Epidermal melanocyte (primary cell): ENCODE measurements at regions not wholly inside any gene's neighbourhood (a gene's known extent, or its start where the extent isn't known, plus 50 kb on each side); places are given as distances from the start of the nearest gene placed in this dataset.
"Not testable (repeated sequence)": the region's sequence is repeated elsewhere in the genome, so short reads cannot be mapped to it uniquely, and the experiment has no call there.

Source experiments
- DNase-seq: peaks from one replicate; pipeline ENCODE4 v3.0.0; 2011; ENCODE audit warnings: low spot score; ENCODE audit not compliant: insufficient read length

DNA sequence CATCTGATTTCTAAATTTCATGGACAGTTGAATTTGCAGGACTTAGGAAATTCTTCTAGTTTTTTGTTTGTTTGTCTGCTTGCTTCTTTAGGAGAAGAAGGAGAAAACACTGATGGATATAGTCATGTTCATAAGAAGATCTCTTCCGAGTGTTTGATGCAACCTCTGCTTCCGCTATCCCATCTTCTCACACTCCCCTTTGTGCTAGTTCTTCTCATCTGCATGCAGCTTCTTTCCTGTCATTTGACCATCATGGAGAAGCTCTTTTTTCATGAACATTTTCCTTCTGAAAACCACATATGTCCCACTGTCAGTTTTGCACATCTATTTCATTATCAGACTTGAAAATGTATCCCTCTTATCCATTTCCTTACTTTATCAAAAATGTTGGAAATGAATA is 346.9 kb upstream of the PRKCQ start:
- no peak for DNase-seq

DNA sequence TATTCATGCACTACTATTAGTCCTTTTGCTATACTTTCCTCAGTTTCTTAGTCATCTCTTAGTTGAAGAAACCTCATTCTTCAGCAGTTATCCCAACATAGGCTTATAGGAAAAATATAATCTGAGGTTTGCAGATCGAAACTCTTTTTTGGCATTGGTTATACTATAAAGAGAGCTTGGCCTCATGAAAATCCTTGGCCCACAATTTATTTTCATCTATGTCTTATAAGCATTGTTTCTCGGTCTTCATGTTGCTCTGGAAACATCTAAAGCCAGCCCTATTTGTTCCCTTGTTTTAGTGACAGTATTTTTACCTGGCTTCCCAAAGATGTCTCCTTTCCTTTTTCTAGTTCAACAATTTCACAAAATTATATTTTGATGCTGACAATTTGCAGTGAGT is 345.1 kb upstream of the PRKCQ start:
- no peak for DNase-seq

DNA sequence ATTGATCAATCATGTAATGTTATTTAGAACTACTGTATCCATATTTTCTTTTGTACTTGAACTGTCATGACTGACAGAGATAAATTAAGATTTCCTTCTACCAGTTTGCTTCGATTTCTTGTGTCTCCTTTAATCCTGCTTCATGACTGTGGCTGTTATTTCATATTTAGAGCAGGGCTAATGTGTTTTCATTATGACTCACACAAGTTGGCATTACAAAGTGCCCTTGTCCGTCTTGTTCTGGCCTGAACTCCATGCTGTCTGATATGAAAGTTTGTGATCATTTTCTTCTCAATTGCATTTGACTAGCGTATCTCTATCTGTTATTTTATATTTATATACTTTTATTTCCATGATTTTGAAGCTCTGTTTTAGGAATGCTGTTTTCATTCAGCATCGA is 344.1 kb upstream of the PRKCQ start:
- peak; percentile 59 for DNase-seq

DNA sequence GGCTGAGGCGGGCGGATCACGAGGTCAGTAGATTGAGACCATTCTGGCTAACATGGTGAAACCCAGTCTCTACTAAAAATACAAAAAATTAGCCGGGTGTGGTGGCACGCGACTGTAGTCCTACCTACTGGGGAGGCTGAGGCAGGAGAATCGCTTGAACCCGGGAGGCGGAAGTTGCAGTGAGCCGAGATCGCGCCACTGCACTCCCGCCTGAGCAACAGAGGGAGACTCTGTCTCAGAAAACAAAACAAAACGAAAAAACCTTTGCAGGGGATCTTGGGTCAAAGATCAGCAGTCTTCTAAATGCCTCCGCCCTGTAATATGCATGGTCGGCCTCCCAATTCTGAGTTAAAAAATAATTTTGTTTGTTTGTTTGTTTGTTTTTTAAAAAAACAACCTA is 340.9 kb upstream of the PRKCQ start:
- DNase-seq: not testable (repeated sequence)

DNA sequence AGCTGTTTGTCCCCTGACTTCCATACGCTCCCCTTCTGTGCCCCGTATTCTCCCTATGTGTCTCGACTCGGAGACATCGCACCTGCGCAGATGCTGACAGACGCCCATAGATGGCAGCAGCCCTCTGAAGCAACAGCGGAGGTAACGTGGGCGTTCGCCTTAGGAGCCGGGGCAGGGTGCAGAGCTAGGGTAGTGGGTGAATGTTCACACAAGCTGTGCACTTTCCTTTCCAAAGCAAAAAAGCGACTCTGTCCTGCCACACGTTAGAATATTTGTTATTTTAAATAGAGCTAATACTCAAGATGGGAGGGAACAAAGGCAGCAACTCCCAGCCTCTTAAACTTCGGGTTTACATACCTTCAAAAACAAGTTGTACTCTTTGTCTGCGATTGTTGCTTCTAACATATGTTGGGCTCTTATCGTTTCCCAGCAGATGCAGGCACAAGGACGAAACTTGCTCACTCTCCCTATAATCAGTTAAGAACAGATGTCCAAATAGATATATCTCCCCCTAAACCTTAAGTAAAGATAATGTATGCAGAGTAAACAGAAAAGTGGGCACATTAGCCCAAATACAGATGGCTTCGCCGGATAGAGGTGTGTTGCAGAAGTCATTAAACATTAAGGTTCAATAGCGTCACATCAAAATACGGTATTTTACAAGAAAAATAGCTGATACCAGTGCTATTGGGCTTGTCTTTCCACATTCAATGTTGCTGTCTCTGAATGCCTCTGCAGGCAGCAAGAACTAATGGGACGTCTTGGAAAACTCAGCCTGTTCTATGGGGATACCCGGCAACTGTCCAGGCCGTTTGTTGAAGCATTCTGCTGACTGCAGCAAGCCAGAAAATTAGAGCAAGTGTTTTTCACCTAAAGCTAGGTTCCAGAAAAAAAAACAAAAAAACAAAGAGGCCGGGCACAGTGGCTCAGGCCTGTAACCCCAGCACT is 340.3 kb upstream of the PRKCQ start:
- no peak for DNase-seq

DNA sequence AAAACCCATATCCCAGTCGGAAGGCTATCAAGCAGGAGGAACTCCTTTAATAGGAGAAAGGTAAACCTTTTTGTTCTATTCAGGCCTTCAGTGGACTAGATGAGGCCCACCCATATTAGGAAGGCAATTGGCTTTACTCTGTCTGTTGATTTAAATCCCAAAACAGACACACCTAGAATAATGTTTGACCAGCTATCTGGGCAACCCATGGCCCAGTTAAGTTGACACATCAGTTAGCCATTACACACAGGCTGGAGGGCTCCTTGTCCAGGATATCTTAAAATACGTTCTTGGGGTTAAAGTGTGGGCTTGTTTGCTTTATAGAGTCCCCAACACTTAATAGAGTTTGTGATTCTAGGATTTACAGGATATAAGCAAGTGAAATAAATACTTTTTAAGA is 339.0 kb upstream of the PRKCQ start:
- no peak for DNase-seq

DNA sequence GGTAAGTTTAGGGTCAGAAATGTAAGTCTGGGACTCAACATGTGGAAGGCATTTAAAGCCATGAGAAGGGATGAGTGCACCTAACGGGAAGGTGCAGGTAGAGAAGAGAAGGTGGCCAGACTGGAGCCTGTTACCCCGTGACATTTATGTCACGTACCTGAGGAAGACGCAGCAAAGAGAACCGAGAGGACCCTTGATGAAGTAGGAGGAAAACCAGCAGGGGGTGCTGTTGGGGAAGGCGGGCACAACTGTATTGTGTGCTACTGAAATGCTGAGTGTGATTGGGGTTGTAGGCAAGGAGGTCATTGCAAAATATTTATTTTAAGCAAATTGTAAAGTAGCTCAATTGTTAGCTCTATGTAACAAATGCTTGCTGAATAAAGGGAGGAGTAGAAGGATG is 338.2 kb upstream of the PRKCQ start:
- DNase-seq: no peak

DNA sequence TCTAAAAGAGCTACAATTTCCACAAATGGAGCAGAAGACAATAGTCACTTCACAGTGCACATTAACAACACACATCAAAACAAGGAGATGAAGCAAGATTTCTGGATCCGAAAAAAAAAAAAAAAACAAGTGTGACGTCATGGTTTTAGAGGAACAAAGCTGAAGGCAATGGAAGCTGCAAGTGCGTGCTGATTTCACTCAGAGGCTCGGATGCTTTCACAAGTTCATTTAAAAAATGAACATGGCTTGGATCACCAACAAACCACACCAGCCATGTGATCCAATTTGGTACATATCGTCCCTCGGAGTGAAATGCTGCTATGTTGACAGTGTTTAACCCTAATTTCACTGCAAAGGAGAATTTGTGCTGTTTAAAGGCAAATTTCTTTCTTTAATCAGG is 337.0 kb upstream of the PRKCQ start:
- DNase-seq: no peak

DNA sequence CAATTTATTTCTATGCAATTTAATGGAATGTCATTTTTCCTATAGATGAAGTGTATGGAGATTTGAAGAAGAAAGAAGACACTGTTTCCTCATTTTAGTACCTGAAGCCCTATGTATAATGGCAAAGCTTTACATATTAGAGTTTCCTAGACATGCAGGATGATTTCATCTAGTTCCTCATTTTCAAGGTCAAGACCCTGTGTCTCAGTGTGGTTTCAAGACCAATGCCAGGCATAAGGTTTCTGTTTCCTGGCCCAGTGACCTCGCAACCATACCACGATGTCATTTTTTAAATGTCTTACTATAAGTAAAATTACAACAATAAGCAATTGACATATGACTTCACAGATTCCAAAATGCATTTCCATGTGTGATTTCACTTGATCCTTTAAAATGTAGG is 336.5 kb upstream of the PRKCQ start:
- no peak for DNase-seq

DNA sequence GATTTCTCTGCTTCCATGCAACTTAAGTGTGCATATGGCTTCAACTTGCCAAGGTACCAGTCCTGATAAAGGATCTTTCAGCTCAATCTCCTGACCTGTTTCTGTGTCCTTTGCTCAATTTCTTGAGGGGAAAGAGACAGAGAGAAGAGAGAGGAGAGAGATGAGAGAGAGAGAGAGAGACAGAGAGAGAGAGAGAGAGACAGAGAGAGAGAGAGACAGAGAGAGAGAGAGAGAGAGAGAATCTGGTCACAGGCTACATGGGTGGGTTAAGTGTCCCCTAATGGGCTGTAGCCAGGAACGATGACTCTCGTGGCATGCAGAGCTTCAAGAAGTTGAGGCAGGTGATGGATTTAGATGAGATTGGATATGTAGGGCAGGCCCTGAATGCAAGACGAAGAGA is 335.2 kb upstream of the PRKCQ start:
- DNase-seq: no peak

DNA sequence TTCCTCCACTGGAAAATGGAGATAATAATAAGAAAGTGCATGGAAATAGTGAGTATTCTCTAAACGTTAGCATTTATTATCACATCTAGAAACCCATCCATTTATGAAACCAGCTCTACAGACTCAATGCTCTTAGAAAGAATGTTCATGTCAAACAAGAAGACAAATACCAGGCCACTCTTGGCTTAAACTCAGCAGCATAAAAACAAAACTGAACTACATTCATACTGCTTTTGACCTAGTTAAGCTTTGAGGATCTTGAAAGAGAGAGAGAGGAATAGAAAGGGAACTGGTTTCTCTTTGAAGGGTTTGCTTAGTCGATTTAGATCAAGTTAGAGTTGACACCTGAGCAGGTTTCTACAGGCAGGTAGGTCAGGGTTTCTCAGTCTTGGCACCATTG is 332.9 kb upstream of the PRKCQ start:
- no peak for DNase-seq

DNA sequence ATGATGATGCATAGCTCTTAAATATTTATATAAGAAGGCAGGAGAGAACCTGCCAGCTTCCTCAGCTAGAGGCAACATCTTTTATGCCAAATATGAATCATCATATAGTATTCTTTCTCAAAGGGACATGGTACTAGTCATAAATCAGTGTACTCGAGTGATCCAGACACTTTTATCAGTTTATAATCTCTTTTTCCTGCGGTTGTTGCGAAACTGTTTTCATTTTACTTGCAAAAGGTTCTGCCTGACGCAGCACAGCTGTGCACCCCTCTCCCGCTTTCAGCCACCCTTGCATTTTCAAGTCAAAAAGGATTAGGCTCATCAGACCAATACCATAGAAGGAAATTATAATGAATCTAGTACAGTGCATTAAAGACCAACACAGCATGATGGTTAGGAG is 332.3 kb upstream of the PRKCQ start:
- DNase-seq: no peak

DNA sequence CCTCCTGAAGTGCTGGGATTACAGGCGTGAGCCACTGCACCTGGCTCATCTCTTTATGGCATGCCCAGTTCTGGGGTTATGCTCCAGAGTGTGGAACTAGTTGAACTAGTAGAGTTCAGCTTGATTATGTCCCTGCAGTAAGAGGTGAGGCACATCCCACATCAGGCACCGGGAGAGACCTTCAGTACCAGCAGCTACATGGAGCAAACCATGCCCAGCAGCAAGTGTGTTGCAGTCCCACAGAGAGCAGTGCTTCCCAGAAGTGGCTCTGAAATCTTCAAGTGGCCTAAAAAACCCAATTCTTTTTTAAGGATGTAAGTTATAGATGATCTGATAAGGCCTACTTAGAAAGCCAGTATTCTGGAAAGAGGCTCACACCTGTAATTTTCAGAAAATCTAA is 331.9 kb upstream of the PRKCQ start:
- DNase-seq: no peak

DNA sequence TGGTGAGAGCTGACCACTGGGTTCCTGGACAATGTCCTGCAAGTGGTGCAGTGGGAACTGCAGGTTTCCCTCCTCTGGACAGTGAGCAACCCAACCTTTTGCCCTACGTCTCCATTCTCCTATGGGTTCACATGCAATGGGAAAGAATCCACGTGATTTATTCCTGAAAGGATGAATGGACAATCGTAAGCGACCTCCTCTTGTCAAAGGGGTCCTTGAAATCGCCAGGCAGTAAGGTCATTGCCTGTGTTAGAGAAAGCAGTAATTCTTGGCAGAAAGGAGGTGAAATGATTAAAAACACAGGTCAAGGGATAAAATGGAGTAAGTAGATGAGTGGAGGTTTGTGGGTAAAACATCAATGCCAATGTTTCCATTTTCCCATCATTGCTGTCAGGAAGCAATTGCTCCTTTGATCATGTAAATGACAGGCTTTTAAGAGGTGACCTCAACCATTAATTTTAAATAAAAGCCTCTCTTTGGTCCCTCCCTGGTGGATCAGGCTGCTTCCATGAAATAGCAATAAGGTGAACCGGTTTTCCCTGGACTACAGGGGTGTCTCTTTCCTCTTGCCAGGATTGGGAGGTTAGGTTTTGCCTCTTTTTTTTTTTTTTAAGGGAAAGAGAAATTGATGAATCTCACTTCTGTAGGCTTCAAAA is 330.0 kb upstream of the PRKCQ start:
- DNase-seq: no peak

DNA sequence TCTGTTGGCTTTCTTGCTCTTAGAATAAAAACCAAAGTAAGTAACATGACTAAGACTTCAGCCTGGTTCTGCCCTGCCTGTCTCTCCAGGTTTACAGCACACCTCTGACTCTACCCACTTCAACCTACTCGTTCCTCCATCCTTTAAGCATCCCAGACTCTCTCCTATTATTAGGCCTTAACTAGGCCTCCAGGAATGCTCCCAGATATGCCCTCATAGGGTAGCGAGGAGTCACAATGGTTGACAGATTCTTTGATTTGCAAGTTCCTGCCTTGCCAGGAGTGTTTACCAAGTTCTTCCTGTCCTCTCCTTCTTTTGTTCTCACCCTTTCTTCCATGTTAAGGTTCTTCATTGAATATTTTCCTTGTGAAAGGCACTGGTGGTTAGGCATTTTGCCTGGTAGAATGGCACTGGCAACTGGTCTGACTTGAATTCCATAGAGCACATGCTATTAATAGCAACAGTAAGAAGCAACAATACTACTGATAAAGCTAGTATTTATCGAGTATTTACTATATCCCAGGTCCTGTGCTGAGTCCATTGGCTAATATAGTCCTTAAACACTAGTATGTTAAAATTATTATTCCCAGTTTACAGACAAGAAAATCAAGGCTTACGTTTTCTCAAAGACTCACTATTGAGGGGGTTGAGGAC is 327.9 kb upstream of the PRKCQ start:
- no peak for DNase-seq

DNA sequence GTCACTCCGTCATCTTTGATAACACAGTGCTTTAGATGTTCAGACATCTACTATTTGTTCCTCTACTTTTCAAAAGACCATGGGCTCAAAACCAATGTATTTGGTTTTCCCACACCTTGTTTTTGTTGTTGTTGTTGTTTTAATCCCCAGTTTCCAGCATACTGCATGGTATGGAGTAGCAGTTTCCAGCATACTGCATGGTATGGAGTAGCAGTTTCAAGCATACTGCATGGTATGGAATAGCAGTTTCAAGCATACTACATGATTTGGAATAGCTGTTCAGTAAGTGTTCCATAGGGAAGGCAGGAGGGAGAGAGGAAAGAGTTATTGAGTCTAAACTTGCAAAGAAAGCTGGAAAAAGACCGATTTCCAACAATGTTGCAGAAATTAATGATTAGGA is 314.3 kb upstream of the PRKCQ start:
- no peak for DNase-seq

DNA sequence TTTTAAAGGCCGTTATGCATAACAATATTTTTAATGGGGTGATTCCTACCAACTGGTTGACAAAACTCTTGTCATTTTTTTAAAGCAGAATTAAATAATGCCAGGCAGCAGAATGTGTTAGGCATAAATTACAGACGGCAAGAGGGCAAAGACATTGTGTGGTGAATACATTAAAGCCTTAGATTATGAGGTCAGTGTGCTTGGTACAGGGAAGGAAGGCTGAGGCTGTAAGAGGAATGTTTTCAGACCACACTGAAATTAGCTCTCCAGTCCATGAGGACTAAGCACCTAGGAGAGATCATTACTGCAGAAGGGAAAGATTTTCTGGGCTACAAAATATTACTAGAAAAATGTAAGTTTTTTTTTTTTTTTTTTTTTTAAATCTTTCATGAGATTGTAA is 312.8 kb upstream of the PRKCQ start:
- no peak for DNase-seq

DNA sequence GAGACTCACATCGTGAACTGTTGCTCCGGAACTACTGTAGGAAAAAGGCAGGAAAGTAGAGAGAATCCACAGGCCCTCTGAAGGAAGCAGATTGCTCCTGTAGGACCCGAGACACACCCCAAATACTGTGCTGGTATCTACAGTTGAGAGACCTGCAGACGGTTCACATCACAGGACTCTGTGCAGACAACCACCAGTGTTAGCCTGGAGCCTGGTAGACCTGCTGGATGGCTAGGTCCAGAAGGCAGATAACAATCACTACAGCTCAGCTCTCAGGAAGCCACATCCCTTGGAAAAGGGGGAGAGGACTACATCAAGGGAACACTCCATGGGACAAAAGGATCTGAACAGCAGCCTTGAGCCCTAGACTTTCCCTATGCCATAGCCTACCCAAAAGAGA is 311.8 kb upstream of the PRKCQ start:
- no peak for DNase-seq

DNA sequence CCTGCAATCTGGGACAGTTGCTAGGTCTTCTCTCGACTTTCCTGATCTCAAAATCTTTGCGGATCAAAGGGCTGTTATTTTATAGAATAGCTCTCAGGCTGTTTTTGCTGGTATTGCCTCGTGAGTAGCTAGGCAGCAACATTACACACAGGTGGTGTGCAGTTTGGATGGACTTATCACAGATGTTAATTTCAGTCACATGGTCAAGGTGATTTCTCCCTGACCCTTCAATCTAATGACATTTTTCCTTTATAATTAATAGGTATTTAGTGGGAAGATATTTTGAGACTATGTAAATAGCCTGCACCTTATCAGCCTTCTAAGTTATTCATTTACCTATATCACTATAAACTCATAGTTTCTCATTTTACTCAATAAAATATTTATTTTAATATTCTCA is 309.6 kb upstream of the PRKCQ start:
- no peak for DNase-seq

DNA sequence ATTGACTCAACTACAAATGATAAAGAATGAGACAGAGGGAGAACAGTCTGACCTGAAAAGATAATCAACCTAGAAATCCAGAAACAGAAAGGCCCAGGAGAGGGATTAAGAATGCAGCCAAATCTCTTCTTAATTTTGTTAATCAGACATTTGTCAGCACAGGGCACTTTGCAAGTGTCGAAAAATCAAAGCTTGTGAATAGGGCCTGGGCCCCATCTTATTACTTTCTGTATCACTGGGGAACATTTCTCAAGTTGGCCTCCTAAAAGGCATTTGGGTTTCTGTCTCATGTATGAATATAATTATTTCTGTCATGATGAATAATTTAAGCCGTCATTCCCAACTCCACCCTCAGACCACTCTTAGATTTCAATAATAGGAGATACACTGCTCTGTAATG is 308.4 kb upstream of the PRKCQ start:
- no peak for DNase-seq

DNA sequence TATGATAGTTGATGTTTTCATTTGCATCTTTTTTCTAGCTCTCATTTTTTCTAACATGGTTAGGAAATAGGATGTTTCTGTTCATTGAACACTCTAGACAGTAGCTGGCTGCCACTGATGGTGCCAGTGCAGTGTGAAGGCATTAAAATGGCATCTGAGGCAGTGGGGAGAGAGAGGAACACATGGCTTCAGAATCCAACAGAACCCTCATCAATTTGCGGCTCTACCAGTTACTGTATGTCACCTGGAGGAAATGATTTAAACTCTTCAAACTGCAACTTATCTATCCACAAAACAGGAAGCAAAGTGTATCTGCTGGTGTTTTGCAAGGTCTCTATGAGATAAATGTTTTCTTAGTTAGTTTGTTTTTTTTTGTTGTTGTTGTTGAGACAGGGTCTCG is 305.2 kb upstream of the PRKCQ start:
- DNase-seq: no peak

DNA sequence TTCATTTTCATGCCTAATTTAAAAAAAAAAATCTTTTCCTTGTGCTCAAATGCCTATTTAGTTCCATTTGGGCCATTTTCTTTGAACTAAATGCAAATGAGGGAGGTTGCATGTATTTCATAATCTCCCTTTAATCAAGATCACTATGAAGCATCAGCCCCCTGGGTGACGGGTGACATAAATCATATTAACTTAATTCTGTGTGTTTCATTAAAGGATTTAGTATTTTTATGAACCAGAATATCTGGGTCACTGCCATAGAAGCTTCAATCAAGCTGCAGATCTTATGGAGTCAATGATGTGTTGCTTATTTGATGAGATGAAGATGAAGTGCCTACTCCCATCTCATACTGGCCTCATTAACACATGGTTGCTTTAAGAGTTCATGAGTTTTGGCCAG is 301.9 kb upstream of the PRKCQ start:
- DNase-seq: no peak
